Fibroblast of mammary gland (primary cell): ENCODE measurements at regions not wholly inside any gene's neighbourhood (a gene's known extent, or its start where the extent isn't known, plus 50 kb on each side); places are given as distances from the start of the nearest gene placed in this dataset.
"Not testable (repeated sequence)": the region's sequence is repeated elsewhere in the genome, so short reads cannot be mapped to it uniquely, and the experiment has no call there.

ENCODE experiments used
- DNase-seq: peaks from one replicate; pipeline ENCODE4 v3.0.0-alpha.2; 2010; ENCODE audit warnings: low read depth
- H3K4me3 ChIP-seq: 2 replicates; pipeline ENCODE4 v1.5.1; 2011; ENCODE audit warnings: low read depth, mild to moderate bottlenecking, low read length, moderate library complexity; ENCODE audit not compliant: control insufficient read depth
- CTCF ChIP-seq: conservative IDR thresholded peaks from 2 replicates; pipeline ENCODE4 v1.5.1; 2011; ENCODE audit warnings: low read depth, low read length, inconsistent platforms; ENCODE audit not compliant: control insufficient read depth, insufficient read depth

GRCh38 chr17:72566671-72567484 lies 446.1 kb downstream of the SOX9 start:
- H3K4me3 ChIP-seq: no peak overlapping the region
- DNase-seq: no peak
- no peak for TF ChIP-seq CTCF

GRCh38 chr17:72567774-72568173 lies 447.0 kb downstream of the SOX9 start:
- no peak for TF ChIP-seq CTCF
- no peak for DNase-seq
- no peak overlapping the region for H3K4me3 ChIP-seq

GRCh38 chr17:72569148-72569946 lies 448.5 kb downstream of the SOX9 start:
- no peak overlapping the region for H3K4me3 ChIP-seq
- DNase-seq: no peak
- no peak for TF ChIP-seq CTCF

- DNase-seq: no peak
- TF ChIP-seq CTCF: no peak
- no peak overlapping the region for H3K4me3 ChIP-seq
Measured at GRCh38 chr17:72571813-72572396, 451.1 kb downstream of the SOX9 start.

DNA sequence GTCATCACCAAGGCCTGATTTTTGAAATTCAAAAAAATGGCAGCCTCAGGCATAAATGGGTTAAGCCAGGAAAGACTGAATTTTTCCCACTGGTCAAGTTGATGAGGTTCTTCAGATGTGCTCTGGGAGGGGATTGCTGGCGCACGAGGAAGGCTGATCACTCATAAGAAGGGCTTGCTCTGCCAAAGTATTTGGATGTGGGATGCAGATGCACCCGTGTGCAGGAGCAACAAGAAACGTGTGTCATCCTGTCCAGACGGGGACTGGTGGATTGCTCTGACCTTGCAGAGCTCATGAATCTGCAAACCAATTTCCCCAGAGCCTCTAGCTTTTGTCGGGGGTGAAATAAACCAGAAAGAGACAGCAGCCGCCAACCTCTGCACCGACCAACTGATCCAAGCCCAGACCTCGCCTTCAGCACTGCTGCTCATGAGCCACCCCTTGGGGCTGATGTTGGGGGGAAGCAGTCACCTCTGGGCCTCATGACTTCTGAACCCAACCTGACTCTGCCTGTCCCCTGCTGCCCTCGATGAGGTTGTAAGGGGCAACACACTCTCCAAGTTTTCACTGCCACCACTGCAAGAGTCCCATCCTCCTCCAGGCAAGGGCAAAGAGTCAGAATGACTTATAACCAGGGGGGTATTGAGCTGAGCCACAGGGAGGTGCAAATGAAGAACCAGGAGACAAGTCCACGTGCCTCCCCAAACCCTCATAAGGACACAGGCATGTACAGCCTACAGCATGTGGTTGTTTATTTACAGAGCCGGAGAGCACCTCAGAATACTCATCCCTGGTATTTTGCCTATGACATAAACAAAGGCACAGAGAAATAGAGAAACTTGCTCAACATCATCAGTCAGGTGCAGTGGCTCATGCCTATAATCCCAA lies 452.0 kb downstream of the SOX9 start:
- H3K4me3 ChIP-seq: no peak overlapping the region
- TF ChIP-seq CTCF: no peak
- DNase-seq: peak; percentile 81

DNA sequence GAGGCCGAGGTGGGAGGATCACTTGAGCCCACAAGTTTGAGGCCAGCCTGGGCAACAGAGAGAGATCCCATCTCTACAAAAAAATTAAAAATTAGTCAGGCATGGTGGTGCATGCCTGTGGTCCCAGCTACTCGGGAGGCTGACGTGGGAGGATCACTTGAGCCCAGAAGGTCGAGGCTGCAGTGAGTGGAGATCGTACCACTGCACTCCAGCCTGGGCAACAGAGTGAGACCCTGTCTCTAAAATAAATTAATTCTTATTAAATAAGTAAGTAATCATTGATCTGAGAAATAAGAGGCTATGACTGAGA lies 452.6 kb downstream of the SOX9 start:
- DNase-seq, H3K4me3 ChIP-seq: not testable (repeated sequence)
